ENCODE measurements at regions not wholly inside any gene's neighbourhood (a gene's known extent, or its start where the extent isn't known, plus 50 kb on each side); places are given as distances from the start of the nearest gene placed in this dataset.

GRCh38 chr5:168226012-168226411 lies 65.4 kb upstream of the WWC1 start:
- whole genome bisulfite sequencing (ENCODE audit: low lambda C conversion rate, missing lambda C conversion rate), result 96% methylated on average over 10 of the region's 10 CpGs
- no peak overlapping the region for H3K4me3 ChIP-seq
- H3K36me3 ChIP-seq (replicated peaks; ENCODE audit: insufficient read depth, low read depth), result no peaks in the 10 kb centered on the region
- H3K4me2 ChIP-seq, result no peak overlapping the region
- DNase-seq (ENCODE audit: low spot score), result no peak
- H2AFZ ChIP-seq, result no peak overlapping the region
- no peaks in the 10 kb centered on the region for H3K9me2 ChIP-seq (replicated peaks; ENCODE audit: insufficient read depth)
- H3K79me2 ChIP-seq, result no peaks in the 10 kb centered on the region
- H3K4me1 ChIP-seq (ENCODE audit: insufficient read depth), result no peaks in the 10 kb centered on the region
- no peak overlapping the region for H3K27ac ChIP-seq
- no peaks in the 10 kb centered on the region for H3K9me3 ChIP-seq (ENCODE audit: low read depth)
- H4K20me1 ChIP-seq (ENCODE audit: insufficient read depth, poor library complexity, severe bottlenecking), result no peaks in the 10 kb centered on the region
- peaks cover 11% of the 10 kb centered on the region for H3K27me3 ChIP-seq
- TF ChIP-seq EZH2 (IDR thresholded peaks at IDR 0.05; ENCODE audit: borderline replicate concordance) (no peak), EZH2phosphoT487 (IDR thresholded peaks at IDR 0.05; ENCODE audit: low read depth, severe bottlenecking, unreplicated experiment) (no peak), CTCF (IDR thresholded peaks at IDR 0.05; ENCODE audit: poor library complexity) (no peak)

- DNase-seq (ENCODE audit: low spot score), result no peak
- TF ChIP-seq EZH2 (IDR thresholded peaks at IDR 0.05; ENCODE audit: borderline replicate concordance), result no peak
- TF ChIP-seq CTCF (IDR thresholded peaks at IDR 0.05; ENCODE audit: poor library complexity), result no peak
- no peak for TF ChIP-seq EZH2phosphoT487 (IDR thresholded peaks at IDR 0.05; ENCODE audit: low read depth, severe bottlenecking, unreplicated experiment)
- no peaks in the 10 kb centered on the region for H3K9me3 ChIP-seq (ENCODE audit: low read depth)
- no peak overlapping the region for H2AFZ ChIP-seq
- no peak overlapping the region for H3K27ac ChIP-seq
- H3K79me2 ChIP-seq, result no peaks in the 10 kb centered on the region
- H3K4me1 ChIP-seq (ENCODE audit: insufficient read depth), result no peaks in the 10 kb centered on the region
- no peak overlapping the region for H3K4me2 ChIP-seq
- no peaks in the 10 kb centered on the region for H3K36me3 ChIP-seq (replicated peaks; ENCODE audit: insufficient read depth, low read depth)
- peaks cover 8% of the 10 kb centered on the region for H3K27me3 ChIP-seq
- H4K20me1 ChIP-seq (ENCODE audit: insufficient read depth, poor library complexity, severe bottlenecking), result no peaks in the 10 kb centered on the region
- H3K4me3 ChIP-seq, result no peak overlapping the region
- H3K9me2 ChIP-seq (replicated peaks; ENCODE audit: insufficient read depth), result no peaks in the 10 kb centered on the region
- WGBS (ENCODE audit: low lambda C conversion rate, missing lambda C conversion rate), result 77% methylated on average over 8 of the region's 8 CpGs
Observed at GRCh38 chr5:168227001-168227400, 64.4 kb upstream of the WWC1 start.

GRCh38 chr5:168227973-168228615 lies 63.4 kb upstream of the WWC1 start:
- no peak overlapping the region for H2AFZ ChIP-seq
- no peak overlapping the region for H3K4me3 ChIP-seq
- peaks cover 1% of the 10 kb centered on the region for H3K27me3 ChIP-seq
- no peak for TF ChIP-seq CTCF (IDR thresholded peaks at IDR 0.05; ENCODE audit: poor library complexity)
- TF ChIP-seq EZH2phosphoT487 (IDR thresholded peaks at IDR 0.05; ENCODE audit: low read depth, severe bottlenecking, unreplicated experiment), result no peak
- no peak for TF ChIP-seq EZH2 (IDR thresholded peaks at IDR 0.05; ENCODE audit: borderline replicate concordance)
- no peak for DNase-seq (ENCODE audit: low spot score)
- H4K20me1 ChIP-seq (ENCODE audit: insufficient read depth, poor library complexity, severe bottlenecking), result no peaks in the 10 kb centered on the region
- H3K79me2 ChIP-seq, result no peaks in the 10 kb centered on the region
- H3K4me1 ChIP-seq (ENCODE audit: insufficient read depth), result no peaks in the 10 kb centered on the region
- WGBS (ENCODE audit: low lambda C conversion rate, missing lambda C conversion rate), result 88% methylated on average over 9 of the region's 9 CpGs
- H3K27ac ChIP-seq, result no peak overlapping the region
- no peaks in the 10 kb centered on the region for H3K9me3 ChIP-seq (ENCODE audit: low read depth)
- no peaks in the 10 kb centered on the region for H3K36me3 ChIP-seq (replicated peaks; ENCODE audit: insufficient read depth, low read depth)
- H3K9me2 ChIP-seq (replicated peaks; ENCODE audit: insufficient read depth), result no peaks in the 10 kb centered on the region
- H3K4me2 ChIP-seq, result no peak overlapping the region

Measured in hepatocyte (in vitro differentiated cells).